Dedifferentiated amniotic fluid mesenchymal stem cell (primary cell): ENCODE measurements at regions not wholly inside any gene's neighbourhood (a gene's known extent, or its start where the extent isn't known, plus 50 kb on each side); places are given as distances from the start of the nearest gene placed in this dataset.

Experiments used
- DNase-seq: peaks from one replicate; pipeline ENCODE4 v3.0.0-alpha.2; 2016; ENCODE audit errors: extremely low spot score

DNA sequence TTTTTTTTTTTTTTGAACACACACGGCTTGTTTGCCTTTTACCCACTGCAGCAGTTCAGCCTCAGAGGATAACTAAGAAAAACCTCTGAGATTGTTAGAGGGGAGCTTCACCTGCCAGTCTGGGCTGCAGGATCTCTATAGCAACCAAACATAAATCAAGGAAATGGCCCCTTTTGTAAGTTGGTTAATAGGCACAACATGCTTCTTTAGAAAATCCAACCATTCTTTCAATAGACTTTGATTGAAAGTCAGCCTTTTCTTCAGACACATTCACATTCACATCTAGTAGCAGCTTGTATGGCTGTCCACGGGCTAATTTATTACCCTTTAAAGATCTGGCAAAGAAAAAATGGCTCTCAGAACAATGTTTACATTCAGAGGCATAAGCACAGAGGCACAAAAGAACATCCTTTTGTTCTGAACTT is 136.6 kb upstream of the RARB start:
- no peak for DNase-seq

DNA sequence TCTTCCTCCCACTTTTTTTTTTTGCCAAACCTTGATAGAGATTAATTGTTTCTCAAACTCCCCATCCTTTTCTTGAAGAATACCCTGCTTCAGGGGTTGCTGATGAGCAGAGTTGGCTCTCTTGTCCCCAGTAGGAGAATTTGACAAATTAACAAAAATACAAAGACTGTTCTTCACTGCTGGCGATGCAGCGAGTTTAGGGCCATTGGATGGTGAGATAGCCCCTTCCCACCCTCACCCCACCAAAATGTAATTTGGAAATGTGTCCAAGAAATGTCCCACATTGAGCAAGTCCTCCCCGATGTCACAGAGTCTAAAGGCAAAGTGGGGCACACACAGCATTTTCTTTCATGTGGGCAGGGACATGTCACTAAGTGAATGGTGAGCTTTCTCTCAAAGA is 136.0 kb upstream of the RARB start:
- DNase-seq, result no peak

DNA sequence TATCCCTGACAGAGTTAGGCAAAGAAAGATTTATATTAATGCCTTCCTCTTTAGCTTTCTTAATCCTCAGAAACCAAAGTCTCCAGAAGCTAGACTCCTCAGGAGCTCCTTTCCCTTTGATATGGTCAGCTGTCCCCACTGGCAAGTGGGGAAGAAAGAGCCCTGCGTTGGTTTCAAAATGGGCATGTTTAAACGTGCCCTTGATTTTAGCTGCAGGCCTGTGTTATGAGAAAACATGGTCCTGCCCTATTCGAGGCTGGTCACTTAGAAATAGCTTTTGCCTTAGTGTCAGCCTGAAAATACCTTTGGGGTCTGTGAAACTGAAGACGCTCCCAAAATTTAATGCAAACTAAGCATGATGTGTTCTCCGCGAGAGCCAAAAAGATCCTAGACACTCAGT is 135.5 kb upstream of the RARB start:
- no peak for DNase-seq

DNA sequence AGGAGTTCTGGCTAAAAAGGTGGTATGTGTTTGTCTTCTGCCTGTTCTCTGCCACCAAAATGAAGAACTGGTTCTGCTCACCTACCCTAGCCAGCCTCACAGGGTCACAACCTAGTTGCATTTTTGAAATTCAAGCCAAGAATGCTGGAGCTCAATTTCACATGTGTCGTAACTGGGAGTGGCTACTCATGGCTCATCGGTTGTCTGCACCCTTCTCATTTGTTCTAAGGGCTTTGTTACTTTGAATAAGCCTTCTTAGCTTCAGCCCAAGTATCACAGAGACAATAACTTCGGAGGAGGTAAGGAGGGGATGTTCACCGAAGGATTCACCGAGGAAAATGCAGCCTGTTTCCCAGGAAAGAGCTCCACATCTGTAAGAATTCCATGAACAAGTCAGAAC is 134.3 kb upstream of the RARB start:
- no peak for DNase-seq

DNA sequence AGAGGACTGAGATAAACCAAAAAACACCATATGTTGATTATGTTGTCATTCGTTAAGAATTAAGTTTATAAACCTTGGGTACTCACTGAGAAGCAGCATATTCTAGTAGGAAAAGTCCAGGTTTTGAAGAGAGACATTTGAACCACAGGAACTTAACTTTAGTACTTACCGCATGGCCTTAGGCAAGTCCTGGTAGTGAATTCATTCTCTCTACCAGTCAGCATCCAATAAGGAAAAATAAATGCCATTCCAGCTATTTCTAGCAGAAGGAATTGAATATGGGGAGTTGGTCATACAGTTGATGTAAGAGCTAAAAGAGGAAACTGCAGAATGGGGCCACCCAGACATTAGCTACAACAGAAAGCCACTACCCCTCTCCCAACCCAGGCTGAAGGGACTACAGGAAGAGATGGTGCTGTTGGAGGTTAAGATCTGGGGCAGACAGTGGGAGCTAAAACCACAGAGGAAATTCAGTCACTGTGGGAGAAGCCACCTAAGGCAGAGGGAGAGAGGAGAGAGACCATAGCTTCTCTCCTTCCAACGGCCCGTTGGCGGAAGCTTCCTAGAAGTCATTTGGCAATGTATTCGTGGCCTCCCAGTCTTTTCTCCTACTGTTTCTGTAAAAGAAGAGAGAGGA is 133.8 kb upstream of the RARB start:
- no peak for DNase-seq

DNA sequence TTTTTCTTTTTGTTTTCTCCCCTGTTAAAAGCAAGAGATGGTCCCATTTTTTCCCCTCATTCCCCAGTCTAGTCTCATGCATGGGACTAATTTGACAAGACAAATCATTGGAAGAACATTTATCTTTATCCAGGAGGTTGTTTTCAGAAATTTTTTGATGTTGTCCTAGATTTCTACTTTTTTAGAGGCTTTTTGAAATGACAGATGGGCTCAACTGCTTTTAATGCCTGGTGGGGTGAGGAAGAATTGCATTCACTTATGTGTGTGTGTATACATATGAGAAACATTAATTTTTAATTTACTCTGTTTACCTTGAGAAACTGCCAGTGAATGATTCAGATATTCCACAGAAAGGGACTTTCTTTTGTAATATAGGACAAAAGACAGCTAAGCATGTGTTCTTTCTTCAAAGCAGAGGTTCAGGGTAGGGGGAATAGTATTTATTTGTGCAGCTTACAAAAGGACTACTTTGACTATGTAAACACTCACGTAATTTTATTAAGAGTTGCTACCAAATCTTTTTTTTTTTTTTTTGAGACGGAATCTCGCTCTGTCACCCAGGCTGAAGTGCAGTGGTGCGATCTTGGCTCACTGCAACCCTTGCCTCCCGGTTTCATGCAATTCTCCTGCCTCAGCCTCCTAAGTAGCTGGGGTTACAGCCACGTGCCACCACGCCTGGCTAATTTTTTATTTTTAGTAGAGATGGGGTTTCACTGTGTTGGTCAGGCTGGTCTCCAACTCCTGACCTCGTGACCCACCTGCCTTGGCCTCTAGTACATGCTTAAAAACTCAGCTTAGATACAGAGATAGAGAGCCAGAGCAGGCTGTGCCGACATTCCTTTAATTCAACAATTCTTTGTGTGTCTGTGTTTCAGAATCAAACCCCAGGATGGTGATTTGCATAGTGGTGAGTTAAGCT is 130.1 kb upstream of the RARB start:
- peak; percentile 69 for DNase-seq

DNA sequence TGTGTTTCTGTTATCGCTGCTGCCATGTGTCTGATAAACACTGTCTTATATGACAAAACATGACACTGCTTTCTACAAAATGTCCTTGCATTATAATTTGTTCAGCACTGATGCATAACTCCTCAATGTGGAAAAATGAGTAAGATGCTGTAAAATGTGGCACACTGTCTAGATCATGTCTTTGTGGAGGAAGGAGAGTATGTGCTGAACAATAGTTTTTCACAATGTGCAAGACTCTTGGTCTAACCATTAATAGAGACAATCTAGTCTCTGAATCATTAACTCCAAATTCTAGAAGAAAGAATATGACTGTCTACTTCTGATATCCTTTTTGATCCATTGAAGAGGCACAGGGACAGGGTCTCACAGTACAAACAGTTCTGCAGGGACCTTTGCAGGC is 127.9 kb upstream of the RARB start:
- DNase-seq, result no peak

DNA sequence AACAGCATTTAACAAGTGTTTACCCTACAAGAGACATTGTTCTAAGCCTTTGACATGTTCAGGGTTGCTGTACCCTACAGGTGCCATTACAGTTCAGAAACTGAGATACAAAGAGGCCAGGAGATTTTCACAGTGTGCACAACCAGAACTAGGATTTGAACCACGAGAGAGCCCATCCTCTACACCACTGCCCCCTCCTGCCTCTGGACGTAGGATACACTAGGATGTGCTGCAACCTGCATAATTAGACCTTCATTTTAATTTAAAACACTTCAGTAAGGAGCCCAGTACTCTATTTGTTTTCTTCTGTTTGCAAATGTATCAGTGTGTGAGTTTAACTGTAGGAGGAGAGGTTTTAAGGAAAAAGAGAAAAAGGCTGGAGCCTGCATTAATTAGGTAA is 123.1 kb upstream of the RARB start:
- DNase-seq, result no peak

DNA sequence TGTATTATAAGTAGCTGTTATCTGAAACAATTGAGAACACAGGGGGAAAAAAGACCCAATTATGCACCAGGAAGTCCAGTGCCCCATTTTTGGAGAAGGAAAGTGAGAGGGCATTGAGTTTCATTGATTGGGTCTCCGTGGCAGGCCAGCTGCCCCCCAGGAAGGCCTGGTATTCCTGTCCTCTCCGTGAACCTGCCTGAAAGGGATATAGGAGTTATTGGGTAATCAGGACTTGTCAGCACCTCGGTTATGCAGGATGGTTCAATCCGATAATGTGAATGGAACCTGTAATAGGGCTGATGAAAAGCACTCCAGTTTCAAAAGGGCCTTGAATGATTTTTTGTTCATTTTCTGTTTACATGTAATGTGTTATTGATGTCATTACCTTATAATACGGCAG is 122.0 kb upstream of the RARB start:
- DNase-seq, result no peak

DNA sequence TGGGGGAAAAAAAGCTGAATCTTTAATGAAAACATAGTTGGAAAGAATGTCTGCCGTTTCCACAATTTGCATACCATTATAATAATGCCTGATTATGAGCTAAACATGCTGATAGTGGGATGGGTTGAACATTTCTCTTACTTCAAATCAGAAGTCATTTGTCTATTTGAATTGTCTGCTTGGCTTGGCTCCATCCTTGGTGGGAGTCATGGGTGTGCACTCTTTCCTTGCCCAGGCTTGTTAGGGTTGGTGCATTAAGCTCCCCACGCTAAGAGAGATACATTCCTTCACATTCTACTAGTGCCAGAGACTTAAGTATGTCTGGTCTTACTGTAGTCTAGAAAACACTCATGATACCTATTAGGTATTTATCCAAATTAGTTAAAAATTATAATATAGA is 121.4 kb upstream of the RARB start:
- no peak for DNase-seq

DNA sequence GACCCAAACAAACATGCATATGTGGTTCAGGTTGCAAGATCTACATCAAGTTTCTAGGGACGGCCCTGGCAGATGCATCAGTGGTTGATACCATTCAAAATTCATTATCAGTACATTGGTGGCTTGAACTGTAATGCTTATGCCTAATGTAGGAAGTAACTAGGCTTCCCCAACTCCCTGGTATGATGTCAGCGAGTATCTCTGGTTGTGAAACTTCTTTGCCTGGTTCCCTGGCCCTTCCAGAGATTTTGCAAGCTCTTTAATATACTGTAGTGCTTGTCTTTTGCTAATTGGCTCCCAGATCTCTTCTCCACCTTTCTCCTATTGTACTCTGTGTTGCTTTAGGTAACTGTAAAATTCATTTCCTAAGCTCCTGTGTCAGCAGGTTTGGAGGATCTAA is 114.8 kb upstream of the RARB start:
- no peak for DNase-seq

DNA sequence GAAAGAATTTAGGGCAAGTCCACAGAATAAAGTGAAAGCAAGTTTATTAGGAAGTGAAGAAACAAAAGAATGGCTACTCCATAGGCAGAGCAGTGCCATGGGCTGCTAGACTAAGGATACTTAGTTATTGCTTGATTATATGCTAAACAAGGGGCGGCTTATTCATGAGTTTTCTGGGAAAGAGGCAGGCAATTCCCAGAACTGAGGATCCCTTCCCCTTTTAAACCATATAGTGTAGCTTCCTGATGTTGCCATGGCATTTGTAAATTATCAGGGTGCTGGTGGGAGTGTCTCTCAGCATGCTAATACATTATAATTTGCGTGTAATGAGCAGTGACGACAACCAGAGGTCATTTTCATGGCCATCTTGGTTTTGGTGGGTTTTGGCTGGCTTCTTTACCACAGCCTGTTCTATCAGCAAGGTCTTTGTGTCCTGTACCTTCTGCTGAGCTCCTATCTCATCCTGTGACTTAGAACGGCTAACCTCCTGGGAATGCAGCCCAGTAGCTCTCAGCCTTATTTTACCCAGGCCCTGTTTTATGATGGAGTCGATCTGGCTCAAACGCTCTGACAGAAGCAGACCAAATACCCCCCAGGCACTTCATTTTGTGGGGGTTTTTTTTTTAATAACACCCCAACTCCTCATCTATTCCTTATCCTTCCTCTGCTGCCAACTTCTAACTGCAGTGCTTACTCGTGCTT is 103.0 kb upstream of the RARB start:
- no peak for DNase-seq

DNA sequence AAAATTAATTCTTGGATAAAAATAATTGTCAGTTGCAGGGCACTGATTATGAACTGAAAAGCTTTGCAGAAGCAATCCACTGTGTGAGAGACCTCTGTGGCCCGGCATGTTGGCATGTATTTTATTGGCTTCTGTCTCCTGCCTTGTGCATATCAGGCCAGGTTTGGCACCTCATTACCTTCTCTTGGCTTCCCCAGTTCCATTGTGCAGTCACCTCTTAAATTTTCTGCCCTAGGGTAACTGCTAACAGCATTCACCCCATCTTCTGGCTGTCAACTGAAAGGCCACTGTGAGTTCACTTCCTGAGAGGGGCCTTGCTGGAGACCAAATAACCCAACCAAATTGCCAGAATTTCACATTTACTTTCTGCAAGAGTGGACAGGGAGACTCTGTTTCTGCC is 92.7 kb upstream of the RARB start:
- DNase-seq, result no peak

DNA sequence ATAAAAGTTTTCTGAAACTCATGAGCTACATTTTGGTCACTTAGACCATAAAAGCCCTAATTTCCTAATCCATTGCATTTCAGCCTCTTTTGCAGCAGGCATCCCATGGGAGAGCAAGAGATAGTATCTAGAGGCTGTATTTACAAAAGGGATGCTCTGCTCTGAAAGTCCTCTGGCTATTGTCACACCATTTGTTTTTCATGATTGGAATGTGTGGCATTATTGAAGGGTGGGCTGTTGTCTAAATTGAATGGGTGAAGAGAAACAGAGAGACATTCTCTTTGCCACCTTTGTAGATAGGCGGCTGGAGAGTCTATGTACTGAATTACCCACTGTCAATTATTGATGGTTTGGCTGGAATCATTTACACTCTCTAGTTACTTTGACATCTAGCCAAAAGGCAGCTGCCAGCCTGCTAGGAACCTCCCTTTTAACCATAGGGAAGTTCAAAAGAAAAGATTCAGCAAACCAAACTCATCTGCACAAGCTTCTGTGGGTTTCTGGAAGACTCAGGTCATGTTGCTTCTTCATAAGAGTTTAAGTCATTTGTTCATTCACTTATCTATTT is 89.8 kb upstream of the RARB start:
- no peak for DNase-seq

DNA sequence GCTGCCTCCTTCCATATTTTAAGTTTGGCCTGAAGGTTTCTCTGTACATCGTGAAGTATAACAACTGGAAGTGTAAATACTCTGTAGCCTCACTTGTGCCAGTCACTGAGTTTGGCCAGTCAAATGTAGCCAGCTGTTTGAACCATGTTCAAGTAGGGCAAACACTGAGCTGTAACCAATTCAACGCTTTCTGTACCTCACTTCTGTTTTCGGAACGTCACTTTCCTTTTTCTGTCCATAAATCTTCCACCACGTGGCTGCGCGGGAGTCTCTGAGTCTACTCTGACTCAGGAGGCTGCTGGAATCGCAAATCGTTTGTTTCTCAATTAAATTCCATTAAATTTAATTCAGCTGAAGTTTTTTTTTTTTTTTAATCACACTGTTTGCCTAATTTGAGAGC is 88.8 kb upstream of the RARB start:
- no peak for DNase-seq

DNA sequence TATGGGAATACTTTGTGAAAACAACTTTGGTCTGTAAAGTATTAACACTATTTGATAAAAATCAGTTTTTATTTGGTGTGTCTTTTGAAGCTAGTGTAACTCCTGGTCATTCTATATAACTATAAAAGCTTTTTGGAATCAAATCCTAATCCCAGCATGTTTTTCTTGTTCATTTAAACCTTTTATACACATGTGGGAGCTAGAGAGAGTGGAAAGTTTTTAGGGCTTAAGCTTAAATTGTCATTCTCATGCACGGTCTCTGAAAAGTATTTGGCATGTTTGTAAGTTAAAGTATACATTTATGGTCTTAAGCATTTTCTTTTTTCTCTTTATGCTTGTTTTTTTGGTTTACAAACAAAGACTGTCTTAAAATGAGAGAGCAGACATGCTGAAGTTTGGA is 83.4 kb upstream of the RARB start:
- DNase-seq, result no peak

DNA sequence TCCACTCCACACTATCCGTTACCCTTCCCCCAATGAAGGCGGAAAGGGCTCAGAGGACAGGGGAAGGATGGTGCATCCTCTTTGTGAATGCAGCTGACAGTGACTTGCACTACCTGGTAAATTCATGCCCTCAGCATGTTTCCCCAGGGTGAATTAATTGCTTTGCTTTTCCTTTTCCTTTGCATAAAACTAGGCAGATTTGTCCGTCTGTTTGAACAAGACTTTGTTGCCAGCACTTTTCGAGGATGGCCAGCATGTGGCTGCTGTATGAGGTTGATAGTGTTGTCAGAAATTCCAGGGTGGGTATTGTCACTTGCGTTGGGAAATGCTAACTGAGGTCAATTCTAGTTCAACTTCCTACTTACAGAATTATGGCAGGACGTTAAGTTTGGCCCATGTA is 79.0 kb upstream of the RARB start:
- no peak for DNase-seq

DNA sequence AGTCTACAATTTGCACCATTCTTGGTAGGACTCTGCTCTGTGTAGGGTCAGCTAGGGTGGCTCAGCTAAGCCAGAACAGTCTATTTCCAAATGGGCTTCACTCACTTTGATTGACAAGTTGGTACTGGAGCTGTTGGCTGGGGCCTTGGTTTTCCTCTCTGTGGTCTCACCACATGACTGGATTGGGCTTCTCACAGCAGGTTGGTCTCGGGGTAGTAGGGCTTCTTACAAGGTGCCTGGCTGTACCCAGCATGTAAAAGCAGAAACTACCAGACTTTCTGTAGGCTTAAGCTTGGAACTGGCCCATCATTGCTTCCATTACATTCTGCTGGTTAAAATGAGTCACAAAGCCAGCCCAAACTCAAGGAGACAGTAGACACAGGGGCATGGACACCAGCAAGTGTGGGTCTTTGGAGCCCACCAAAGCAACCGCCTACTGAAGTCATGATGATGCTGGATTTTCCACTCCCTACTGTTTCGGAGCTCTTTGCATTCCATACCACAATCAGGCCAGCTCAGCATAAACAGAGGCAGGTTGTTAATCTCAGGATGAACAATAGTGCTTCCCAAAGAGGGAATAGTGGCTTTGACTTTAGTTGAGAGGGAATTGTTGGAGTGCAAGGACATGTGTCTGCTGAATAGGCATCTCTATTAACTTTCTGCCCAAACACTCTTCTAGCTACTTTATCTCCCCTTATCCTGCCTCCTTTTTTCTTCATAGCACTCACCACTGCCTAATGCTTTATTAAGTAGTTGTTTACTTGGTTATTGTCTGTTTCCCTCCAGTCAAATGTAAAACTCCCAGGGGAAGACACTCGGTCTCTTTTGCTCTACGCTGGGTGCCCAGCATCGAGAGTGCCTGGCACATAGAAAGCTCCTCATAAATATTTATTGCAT is 78.0 kb upstream of the RARB start:
- no peak for DNase-seq

DNA sequence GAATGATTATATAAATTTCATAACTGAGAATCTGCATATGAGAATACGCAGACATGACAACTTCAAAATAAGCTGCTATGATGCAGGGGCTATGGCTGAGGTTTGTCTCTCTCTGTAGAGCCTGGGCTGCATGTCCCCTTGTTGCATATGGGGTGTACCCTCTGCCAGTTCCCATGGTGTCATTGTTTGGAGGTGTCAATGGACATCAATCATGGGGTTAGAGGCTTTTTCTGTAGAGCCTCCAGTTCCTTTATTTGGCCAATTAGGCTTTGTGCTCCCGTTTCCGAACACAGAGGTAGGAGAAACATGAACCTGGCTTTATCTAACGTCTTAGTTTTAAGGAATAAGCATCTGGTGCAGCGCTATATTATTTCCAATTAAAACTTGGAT is 77.3 kb upstream of the RARB start:
- no peak for DNase-seq

DNA sequence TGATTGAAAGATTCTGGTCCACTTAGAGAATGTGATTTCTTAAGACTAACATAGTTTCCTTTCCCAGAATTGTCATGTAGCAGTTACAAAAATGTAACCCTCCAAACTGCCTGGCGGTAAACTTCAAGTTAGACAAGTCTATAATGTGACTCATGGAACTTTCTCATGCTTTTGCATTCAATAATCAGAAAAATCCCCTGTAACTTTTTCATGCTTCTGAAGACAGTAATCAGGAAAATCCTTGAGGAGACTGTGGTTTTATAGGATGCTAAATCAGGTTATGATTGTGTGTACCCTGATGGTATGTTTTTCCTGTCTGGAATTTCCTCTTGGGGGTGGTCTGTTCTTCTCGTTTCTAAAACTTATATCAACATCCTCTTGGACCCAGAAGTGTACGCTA is 74.0 kb upstream of the RARB start:
- peak; percentile 79 for DNase-seq

DNA sequence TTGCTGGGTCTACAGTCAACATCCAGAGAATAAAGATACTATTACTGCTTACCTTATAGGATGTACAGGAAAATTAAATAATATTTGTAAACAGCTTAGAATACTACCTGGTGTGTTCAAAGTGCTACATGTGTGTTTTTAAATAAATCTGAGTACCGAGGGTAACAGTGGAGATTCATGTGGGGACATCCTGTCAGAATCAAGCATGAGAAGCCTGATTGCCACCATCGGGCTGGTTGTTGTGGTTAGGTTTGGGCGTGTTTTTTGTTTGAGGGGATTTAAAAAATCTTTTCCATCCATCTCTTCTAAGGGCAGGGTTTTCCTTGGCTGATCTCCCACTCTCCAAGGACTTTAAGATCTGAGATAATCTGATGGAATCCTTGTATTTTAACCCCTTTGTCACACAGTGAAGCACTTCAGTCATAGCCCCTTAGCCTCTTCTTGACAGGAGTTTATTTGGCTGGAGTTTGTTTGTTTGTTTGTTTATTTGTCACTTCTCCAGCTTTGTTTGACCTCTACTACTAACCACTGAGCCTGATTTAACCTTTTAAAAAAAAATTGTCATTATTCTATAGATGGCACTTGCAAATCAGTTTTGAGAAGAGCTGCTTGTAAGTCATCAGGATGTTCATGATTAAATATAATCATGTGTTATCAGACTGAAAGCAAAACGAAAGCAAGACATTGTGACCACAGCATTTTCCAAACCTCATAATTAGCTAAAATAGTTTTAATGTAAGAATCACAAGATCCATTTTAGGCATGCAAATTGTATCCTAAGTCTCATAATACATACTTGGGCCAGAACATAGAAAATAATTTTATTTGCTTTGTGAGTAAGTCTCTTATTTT is 72.8 kb upstream of the RARB start:
- DNase-seq, result no peak
